Heart left ventricle (tissue), 16 donors: ENCODE measurements at regions not wholly inside any gene's neighbourhood (a gene's known extent, or its start where the extent isn't known, plus 50 kb on each side); places are given as distances from the start of the nearest gene placed in this dataset.

Source experiments
- ATAC-seq, 4 donors: fragments of 200-7000 bp; cut with Tn5 transposase; one replicate each; pipeline ENCODE4 v1.9.1; 2020 to 2022; ENCODE audit warnings: moderate library complexity in 4 of 4, mild to moderate bottlenecking in 3 of 4, moderate number of reproducible peaks in 1 of 4
- DNase-seq, 5 donors: peaks; one replicate each; pipeline ENCODE4 v3.0.0-alpha.2; 2020
- H3K27ac ChIP-seq, 12 donors: fragments of 200-600 bp; sonication (generic) in 4 of 12; one replicate each; pipeline versions ENCODE4 v1.5.0 to v1.8.0; 2016 to 2022; ENCODE audit warnings: mild to moderate bottlenecking in 2 of 12
- H3K27me3 ChIP-seq, 9 donors: fragments of 200-600 bp; sonication (generic) in 2 of 9; one replicate each; pipeline versions ENCODE4 v1.5.1 to v1.8.0; 2016 to 2022; ENCODE audit warnings: mild to moderate bottlenecking in 3 of 9
- H3K36me3 ChIP-seq, 9 donors: fragments of 200-600 bp; sonication (generic) in 2 of 9; one replicate each; pipeline versions ENCODE4 v1.5.0 to v1.8.0; 2018 to 2022; ENCODE audit warnings: mild to moderate bottlenecking in 2 of 9
- H3K4me1 ChIP-seq, 12 donors: fragments of 200-600 bp; sonication (generic) in 4 of 12; one replicate each; pipeline versions ENCODE4 v1.5.0 to v1.8.0; 2016 to 2022; ENCODE audit warnings: mild to moderate bottlenecking in 3 of 12
- H3K4me3 ChIP-seq, 12 donors: fragments of 200-600 bp; sonication (generic) in 4 of 12; one replicate each; pipeline versions ENCODE4 v1.5.0 to v1.8.0; 2017 to 2022; ENCODE audit warnings: mild to moderate bottlenecking in 9 of 12, moderate library complexity in 4 of 12
- H3K9me3 ChIP-seq, 12 donors: fragments of 200-600 bp; sonication (generic) in 4 of 12; one replicate each; pipeline versions ENCODE4 v1.5.0 to v1.8.0; 2016 to 2022; ENCODE audit warnings: mild to moderate bottlenecking in 1 of 12
- CTCF ChIP-seq, 12 donors: fragments of 200-600 bp; sonication (generic) in 4 of 12; IDR thresholded peaks; one replicate each; pipeline versions ENCODE4 v1.5.0 to v1.8.0; 2018 to 2022; ENCODE audit warnings: antibody characterized with exemption in 12 of 12, mild to moderate bottlenecking in 5 of 12
- POLR2A ChIP-seq, 2 donors: fragments of 450-650 bp; IDR thresholded peaks; one replicate each; pipeline ENCODE4 v1.6.1; 2017; ENCODE audit warnings: antibody characterized with exemption in 2 of 2, mild to moderate bottlenecking in 2 of 2, moderate library complexity in 2 of 2
- WGBS, 4 donors: extraction: QIAGEN DNeasy Blood & Tissue Kit in 2 of 4; methylation state at CpG; one replicate each; pipeline versions ENCODE4 v1.1.5 to v1.1.7; 2013 to 2018; 5-methylcytosine and 5-hydroxymethylcytosine counted together
- intact Hi-C, 10 donors: fragments of 100-400 bp; cut with DNase I; formaldehyde crosslinking; loops; one replicate each; pipeline versions ENCODE4 v1.11.1 to v1.14.2; 2022
- donor health status: ischemic (EF 13 %, LVEDD 7.1; RV severe dilation, severe dysfunction).
- donor health status: healthy with polysubstance abuse.
- donor health status: DM: no; HTN: yes; CAD: no.
- donor health status: DM: no; HTN: no; CAD: no.
- donor health status: ischemic (EF 25% LVEDD 6.9; RV normal size, moderate dysfunction).
- donor health status: ischemic (EF 25% LVEDD 5.7; RV mildly dilated, moderate dysfunction).
- donor health status: healthy.
- donor health status: DM: yes; HTN: yes; CAD: no.
- donor health status: ischemic (EF 35%, LVEDD 5.7; RV mildly dilated, moderate dysfunction).
- donor health status: nonischemic (EF 11% LVEDD 7.7; RV severe dilation, severe dysfunction).
- donor health status: DM: yes; HTN: yes; CAD: no.
- donor health status: PGD.
- donor health status: ischemic (EF 29% LVEDD 5.4; RV normal size, mild dysfunction).
- donor health status: nonischemic (EF 23%, LVEDD 6.1; RV moderate dilation, normal function).

GRCh38 chr12:28811457-28811856, 337.6 kb upstream of the FAR2 start:
- no peak for TF ChIP-seq CTCF (IDR thresholded peaks at IDR 0.05)
- no peak for TF ChIP-seq POLR2A (IDR thresholded peaks at IDR 0.05)
- no peak overlapping the region for H3K4me3 ChIP-seq
- no peaks in the 10 kb centered on the region for H3K4me1 ChIP-seq
- DNase-seq (no peak), ATAC-seq (no peak)
- 86 to 94% (median 91%) methylated on average over 5 of the region's 5 CpGs for WGBS, 4 donors
- no peaks in the 10 kb centered on the region for H3K27me3 ChIP-seq
- H3K27ac ChIP-seq, result no peak overlapping the region
- no peaks in the 10 kb centered on the region for H3K9me3 ChIP-seq
- H3K36me3 ChIP-seq, result no peaks in the 10 kb centered on the region
- intact Hi-C loops, result no loop called here

- TF ChIP-seq POLR2A (IDR thresholded peaks at IDR 0.05) (no peak), CTCF (IDR thresholded peaks at IDR 0.05) (no peak)
- WGBS, 4 donors, result 79 to 90% (median 85%) methylated on average over 4 of the region's 4 CpGs
- intact Hi-C loops, result no loop called here
These were observed 334.8 kb upstream of the FAR2 start for GRCh38 chr12:28814246-28814645.

GRCh38 chr12:28817524-28817923, 331.6 kb upstream of the FAR2 start:
- no peak for DNase-seq
- ATAC-seq, result no peak
- no peak overlapping the region for H3K27ac ChIP-seq
- H3K36me3 ChIP-seq, result no peaks in the 10 kb centered on the region
- H3K27me3 ChIP-seq, result no peaks in the 10 kb centered on the region
- H3K4me1 ChIP-seq, result no peaks in the 10 kb centered on the region
- H3K4me3 ChIP-seq, result no peak overlapping the region
- H3K9me3 ChIP-seq, result no peaks in the 10 kb centered on the region
- no peak for TF ChIP-seq CTCF (IDR thresholded peaks at IDR 0.05)
- no peak for TF ChIP-seq POLR2A (IDR thresholded peaks at IDR 0.05)
- 75 to 98% (median 88%) methylated on average over 5 to 7 of the region's 7 CpGs for WGBS, 4 donors
- intact Hi-C loops, result no loop called here

More at GRCh38 chr12:28814246-28814645, 334.8 kb upstream of the FAR2 start:
- ATAC-seq (no peak), DNase-seq (no peak)
- no peaks in the 10 kb centered on the region for H3K9me3 ChIP-seq
- no peaks in the 10 kb centered on the region for H3K36me3 ChIP-seq
- H3K27ac ChIP-seq, result no peak overlapping the region
- H3K27me3 ChIP-seq, result no peaks in the 10 kb centered on the region
- H3K4me1 ChIP-seq, result no peaks in the 10 kb centered on the region
- H3K4me3 ChIP-seq, result no peak overlapping the region

GRCh38 chr12:28824193-28824846, 324.8 kb upstream of the FAR2 start:
- Histone ChIP-seq H3K4me1 (peaks cover 0 to 6% (median 0%) of the 10 kb centered on the region in 12 donors), H3K27me3 (no peaks in the 10 kb centered on the region), H3K36me3 (no peaks in the 10 kb centered on the region), H3K27ac (peak overlapping the region in 5 of 12 donors; percentile 8 to 53 (median 31)), H3K4me3 (no peak overlapping the region), H3K9me3 (no peaks in the 10 kb centered on the region)
- ATAC-seq (peak in 1 of 4 donors; percentile 58), DNase-seq (no peak)
- TF ChIP-seq POLR2A (IDR thresholded peaks at IDR 0.05) (no peak), CTCF (IDR thresholded peaks at IDR 0.05) (no peak)
- WGBS, 4 donors, result 62 to 72% (median 70%) methylated on average over 2 of the region's 2 CpGs
- intact Hi-C loops, result no loop called here
